ENCODE measurements at regions not wholly inside any gene's neighbourhood (a gene's known extent, or its start where the extent isn't known, plus 50 kb on each side); places are given as distances from the start of the nearest gene placed in this dataset.

DNA sequence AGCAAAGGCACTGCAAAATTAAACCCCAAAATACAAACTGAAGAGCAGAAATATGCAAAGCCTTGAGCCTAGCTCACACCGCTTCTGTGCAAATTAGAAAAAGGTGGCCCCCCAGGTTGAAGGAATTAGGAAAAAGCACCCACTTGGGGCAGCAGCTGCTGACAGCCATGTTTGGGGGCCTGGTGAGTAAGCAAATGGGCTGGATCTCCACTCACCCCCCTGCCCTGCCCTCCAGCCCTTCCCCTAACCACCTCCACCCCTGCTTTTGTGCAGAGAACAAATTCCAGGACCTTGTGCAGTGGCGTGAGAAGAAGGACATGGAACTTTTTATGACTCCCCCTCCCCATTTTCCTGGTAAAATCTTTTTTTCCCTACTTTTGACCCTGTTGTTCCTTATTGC lies 92.0 kb upstream of the DNAH5 start:
- Histone ChIP-seq H3K36me3 (no peaks in the 10 kb centered on the region), H3K27ac (peak overlapping the region in 3 of 4 donors; percentile 71 to 77 (median 73)), H3K4me3 (peak overlapping the region in 1 of 2 donors; percentile 32), H3K4me1 (peaks cover 0 to 26% (median 11%) of the 10 kb centered on the region in 3 donors), H3K9me3 (no peaks in the 10 kb centered on the region), H3K27me3 (no peaks in the 10 kb centered on the region)
- TF ChIP-seq POLR2A (IDR thresholded peaks at IDR 0.05): no peak
- no peak for ATAC-seq
- 42 to 60% methylated on average over 2 of the region's 2 CpGs for WGBS, 2 donors (ENCODE audit: low coverage in 1 of 2)

DNA sequence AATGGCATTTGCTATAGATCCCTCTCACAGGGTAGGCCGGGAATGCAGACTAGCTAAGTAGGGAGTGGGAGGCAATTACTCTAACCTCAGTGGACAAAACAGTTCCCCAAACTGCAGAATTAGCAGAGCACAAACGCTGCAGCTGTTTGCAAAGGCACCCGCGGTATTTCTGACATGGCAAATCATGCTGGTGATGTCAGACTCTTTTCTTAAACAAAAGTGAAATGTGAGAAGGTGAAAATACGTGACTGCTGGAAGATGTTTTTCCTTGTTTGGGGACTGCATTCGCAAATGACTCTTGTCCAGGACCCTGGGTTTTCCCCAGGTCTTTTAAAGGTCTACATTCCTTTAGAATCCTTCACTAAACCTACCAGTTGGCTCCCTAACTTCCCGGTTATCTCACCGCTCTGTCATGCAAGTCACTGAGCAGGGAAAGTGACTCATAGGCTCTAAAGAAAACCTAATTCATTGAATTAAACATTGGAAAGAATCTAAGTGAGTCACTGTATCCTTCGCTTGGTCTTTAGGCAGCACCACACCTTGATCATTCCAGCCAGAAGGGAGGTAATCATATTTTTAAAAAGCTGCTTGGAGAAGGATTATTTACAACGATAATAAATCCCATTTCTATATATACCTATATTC lies 91.5 kb upstream of the DNAH5 start:
- Histone ChIP-seq H3K4me1 (peaks cover 0 to 26% (median 11%) of the 10 kb centered on the region in 3 donors), H3K9me3 (no peaks in the 10 kb centered on the region), H3K27me3 (no peaks in the 10 kb centered on the region), H3K4me3 (peak overlapping the region; percentile 20 to 32), H3K27ac (peak overlapping the region; percentile 54 to 77 (median 72)), H3K36me3 (no peaks in the 10 kb centered on the region)
- 0 to 1% methylated on average over 5 to 10 of the region's 10 CpGs for WGBS, 2 donors (ENCODE audit: low coverage in 1 of 2)
- ATAC-seq: peak; percentile 90
- TF ChIP-seq POLR2AphosphoS5 (IDR thresholded peaks at IDR 0.05) (peak; percentile 81), EP300 (IDR thresholded peaks at IDR 0.05) (no peak), POLR2A (IDR thresholded peaks at IDR 0.05) (no peak)
- TF ChIP-seq, protein P1, sequence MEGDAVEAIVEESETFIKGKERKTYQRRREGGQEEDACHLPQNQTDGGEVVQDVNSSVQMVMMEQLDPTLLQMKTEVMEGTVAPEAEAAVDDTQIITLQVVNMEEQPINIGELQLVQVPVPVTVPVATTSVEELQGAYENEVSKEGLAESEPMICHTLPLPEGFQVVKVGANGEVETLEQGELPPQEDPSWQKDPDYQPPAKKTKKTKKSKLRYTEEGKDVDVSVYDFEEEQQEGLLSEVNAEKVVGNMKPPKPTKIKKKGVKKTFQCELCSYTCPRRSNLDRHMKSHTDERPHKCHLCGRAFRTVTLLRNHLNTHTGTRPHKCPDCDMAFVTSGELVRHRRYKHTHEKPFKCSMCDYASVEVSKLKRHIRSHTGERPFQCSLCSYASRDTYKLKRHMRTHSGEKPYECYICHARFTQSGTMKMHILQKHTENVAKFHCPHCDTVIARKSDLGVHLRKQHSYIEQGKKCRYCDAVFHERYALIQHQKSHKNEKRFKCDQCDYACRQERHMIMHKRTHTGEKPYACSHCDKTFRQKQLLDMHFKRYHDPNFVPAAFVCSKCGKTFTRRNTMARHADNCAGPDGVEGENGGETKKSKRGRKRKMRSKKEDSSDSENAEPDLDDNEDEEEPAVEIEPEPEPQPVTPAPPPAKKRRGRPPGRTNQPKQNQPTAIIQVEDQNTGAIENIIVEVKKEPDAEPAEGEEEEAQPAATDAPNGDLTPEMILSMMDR (IDR thresholded peaks at IDR 0.05): no peak

DNA sequence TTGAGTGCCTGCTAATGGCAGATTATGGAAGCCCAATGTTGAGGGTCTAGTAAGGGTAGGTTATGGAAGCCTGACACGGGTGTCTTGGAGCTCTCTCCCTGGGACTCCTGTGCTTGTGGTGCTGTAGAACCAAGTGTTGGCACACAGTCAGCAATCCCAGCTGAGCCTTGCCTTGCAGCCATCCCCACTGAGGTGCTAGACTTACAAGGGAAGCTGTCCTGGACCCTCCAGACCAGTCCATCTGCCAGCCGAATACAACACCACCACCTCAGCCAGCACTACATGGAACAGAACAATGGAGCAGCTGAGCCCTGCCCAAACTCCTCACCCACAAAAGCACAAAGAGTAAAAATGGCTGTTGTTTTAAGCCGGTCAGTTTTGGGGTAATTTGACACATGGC lies 90.5 kb upstream of the DNAH5 start:
- WGBS, 2 donors (ENCODE audit: low coverage in 1 of 2): 78 to 80% methylated on average over 2 of the region's 3 CpGs
- Histone ChIP-seq H3K4me1 (peaks cover 0 to 26% (median 11%) of the 10 kb centered on the region in 3 donors), H3K27ac (peak overlapping the region in 2 of 4 donors; percentile 73 to 77), H3K9me3 (no peaks in the 10 kb centered on the region), H3K4me3 (no peak overlapping the region), H3K27me3 (no peaks in the 10 kb centered on the region), H3K36me3 (no peaks in the 10 kb centered on the region)
- TF ChIP-seq POLR2A (IDR thresholded peaks at IDR 0.05) (no peak), EP300 (IDR thresholded peaks at IDR 0.05) (no peak), POLR2AphosphoS5 (IDR thresholded peaks at IDR 0.05) (no peak)
- TF ChIP-seq, protein P1 (IDR thresholded peaks at IDR 0.05): no peak
- ATAC-seq: no peak

DNA sequence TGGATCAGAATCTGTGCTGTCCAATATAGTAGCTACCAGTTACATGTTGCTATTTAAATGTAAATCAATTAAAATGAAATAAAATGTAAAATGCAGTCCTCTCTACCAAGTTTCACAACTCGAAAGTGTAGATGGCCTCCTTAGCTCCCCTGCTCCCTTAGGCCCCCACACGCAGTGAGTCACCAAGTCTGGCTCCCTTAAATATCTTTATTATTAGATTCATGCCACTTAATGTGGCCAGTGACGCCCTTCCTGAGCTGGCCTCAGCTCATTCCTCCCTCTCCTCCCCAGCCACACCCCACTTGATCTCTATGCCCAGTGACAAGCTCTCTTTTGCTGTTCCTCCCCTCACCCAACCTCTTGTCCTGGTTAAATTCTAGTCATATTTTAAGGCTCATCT lies 88.4 kb upstream of the DNAH5 start:
- Histone ChIP-seq H3K36me3 (no peaks in the 10 kb centered on the region), H3K9me3 (no peaks in the 10 kb centered on the region), H3K27me3 (no peaks in the 10 kb centered on the region), H3K4me1 (peaks cover 0 to 26% (median 11%) of the 10 kb centered on the region in 3 donors), H3K27ac (no peak overlapping the region), H3K4me3 (no peak overlapping the region)
- TF ChIP-seq, protein P1 (IDR thresholded peaks at IDR 0.05): no peak
- 67 to 100% methylated on average over 1 to 3 of the region's 3 CpGs for WGBS, 2 donors (ENCODE audit: low coverage in 1 of 2)
- no peak for ATAC-seq

DNA sequence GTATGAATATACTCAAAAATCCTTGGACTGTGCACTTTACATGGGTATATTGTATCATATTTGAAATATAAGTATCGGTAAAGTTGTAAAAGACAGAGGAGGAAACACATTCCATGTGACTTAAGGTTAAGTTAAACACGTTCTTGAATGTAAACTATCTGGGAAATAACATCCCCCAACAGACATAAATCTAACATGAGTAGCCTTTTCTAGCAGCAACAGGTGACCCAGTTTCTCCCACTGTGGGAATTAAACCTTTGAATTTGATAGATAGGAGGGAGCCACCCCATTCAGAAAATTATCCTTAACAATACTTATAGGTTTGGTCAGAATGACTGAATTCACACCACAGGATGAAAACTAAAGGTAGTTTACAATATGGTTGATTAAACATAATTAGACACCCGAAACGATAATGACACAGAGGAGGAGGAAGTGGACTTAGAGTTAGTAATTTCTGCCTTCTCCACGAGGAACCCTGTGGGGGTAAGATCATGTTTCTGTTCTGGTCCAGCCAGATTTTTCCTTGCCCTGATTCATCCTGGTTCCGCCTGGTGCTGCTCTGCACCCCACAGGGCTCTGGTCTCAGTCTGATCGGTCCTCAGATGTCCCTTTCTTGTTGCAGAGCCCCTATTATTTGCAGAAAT lies 84.6 kb upstream of the DNAH5 start:
- Histone ChIP-seq H3K36me3 (no peaks in the 10 kb centered on the region), H3K4me3 (no peak overlapping the region), H3K9me3 (no peaks in the 10 kb centered on the region), H3K27ac (no peak overlapping the region), H3K4me1 (no peaks in the 10 kb centered on the region), H3K27me3 (no peaks in the 10 kb centered on the region)
- 60 to 67% methylated on average over 7 of the region's 7 CpGs for WGBS, 2 donors (ENCODE audit: low coverage in 1 of 2)
- no peak for ATAC-seq
- TF ChIP-seq POLR2A (IDR thresholded peaks at IDR 0.05) (no peak), EP300 (IDR thresholded peaks at IDR 0.05) (no peak), POLR2AphosphoS5 (IDR thresholded peaks at IDR 0.05) (no peak)
- TF ChIP-seq, protein P1 (IDR thresholded peaks at IDR 0.05): no peak
